Erythroblast (primary cell): ENCODE measurements at regions not wholly inside any gene's neighbourhood (a gene's known extent, or its start where the extent isn't known, plus 50 kb on each side); places are given as distances from the start of the nearest gene placed in this dataset.
A peak's percentile ranks its signal among the peaks of the same experiment; 100 is the strongest.

Experiments used
- DNase-seq, 2 experiments: peaks; one replicate each; lab custom pipeline; 2025; lab: John Stamatoyannopoulos, UW
- GATA1 ChIP-seq: IDR thresholded peaks from 2 replicates; pipeline ENCODE4 v1.6.1; 2011; ENCODE audit warnings: low read depth, mild to moderate bottlenecking, control low read depth, low read length, moderate library complexity
- POLR2A ChIP-seq: IDR thresholded peaks from 2 replicates; pipeline ENCODE4 v1.6.1; 2011; ENCODE audit warnings: mild to moderate bottlenecking, low read length

DNA sequence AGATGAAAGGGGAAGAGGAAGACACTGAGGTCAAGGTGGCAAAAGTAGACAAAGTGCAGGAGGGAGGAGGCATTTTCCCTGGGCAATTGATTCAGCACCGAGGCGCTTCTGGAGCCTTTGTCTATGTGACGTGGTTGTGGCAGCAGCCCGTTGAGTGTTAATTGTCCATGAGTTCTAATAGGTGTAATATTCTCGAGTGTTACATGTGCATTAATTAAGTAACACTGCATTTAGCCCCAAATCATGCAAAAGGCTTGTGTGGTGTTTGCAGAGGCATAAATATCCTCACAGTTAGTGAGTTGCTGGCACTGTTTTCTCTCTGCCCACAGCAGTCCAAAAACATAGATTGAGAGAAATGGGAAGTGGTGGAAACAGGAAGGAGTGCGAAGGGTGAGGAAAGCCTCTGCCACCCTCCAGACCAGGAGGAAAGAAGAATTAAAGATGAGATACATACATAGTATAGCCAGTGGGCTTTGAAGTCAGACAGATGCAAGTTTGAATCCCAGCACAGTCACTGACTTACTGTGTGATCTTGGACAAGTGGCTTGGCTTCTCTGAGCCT is 361.2 kb downstream of the MN1 start:
- TF ChIP-seq POLR2A (no peak), GATA1 (no peak)
- DNase-seq: no peak

DNA sequence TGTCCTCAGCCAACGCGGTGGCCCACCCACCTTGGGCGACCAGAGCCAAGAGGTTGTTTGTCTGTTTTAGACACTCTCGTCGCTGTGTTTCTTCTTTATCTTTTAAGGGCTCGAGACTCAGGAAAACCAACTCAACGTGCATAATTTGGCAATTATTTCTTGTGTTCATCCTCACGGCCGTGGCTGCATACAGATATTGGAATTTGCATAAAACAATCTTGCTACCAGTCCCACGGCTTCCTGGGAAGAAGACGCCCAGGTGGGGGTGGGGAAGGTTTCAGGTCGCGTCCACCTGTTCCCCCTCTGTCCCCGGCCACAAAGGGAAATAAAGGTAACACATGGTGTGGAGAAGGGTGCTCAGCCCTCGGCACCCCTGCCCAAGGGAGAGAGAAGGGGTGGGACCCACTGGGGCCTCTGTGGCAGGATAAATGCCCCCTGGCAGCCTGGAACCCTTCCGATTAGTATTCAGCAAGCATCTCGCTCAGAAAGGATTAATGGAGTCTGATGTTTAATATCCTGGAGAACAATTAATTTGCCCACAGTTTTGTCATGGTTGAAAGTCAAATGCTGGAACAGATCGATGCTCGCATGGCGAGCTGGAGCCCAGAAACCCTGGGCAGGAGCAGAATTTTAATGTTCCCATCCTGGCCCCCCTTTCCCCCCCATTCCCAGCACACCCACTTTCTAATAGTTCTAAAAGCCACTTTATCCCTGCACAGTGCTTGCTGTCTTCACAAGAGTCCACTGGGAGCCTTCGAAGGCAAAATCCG is 359.7 kb downstream of the MN1 start:
- no peak for TF ChIP-seq GATA1
- no peak for TF ChIP-seq POLR2A

DNA sequence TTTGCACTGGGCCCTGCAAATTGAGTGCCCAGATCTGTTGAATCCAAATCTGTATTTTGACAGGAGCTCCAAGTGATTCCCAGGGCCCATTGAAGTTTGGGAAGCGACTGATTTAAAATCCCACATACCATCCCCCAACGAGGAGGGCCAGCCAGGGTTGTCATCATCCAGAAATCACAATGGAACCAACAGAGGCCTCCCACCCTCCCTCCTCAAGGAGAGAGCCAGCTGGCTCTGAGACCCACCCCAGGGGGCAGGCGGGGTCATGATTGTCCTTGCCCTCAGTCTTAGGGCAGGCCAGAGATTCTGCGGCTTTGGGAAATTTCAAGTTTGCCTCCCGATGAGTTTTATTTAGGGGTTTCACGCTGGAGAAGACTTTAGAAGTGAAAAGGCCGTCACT is 358.2 kb downstream of the MN1 start:
- DNase-seq: no peak
- TF ChIP-seq GATA1 (no peak), POLR2A (no peak)

More for the DNA sequence above, 359.7 kb downstream of the MN1 start:
- DNase-seq: no peak

DNA sequence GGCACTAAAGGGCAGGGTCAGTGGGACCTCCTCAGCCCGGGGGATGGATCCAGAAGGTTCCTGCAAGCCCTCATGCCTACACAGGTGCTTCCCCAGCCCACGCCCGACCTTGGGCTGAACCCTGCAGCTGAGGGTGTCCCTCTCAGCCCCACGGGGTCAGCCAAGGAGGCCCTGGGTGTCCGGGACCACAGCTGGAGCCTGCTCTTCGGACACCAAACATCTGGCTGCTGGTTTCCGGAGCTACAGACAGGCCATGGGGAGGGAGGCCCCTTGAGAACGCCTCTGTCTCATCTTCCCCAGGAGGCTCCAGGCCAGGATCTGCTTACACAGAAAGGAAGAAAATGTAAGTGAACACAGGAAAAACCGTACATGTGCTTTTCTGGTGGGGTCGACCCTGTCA is 355.7 kb downstream of the MN1 start:
- no peak for DNase-seq
- no peak for TF ChIP-seq GATA1
- no peak for TF ChIP-seq POLR2A

DNA sequence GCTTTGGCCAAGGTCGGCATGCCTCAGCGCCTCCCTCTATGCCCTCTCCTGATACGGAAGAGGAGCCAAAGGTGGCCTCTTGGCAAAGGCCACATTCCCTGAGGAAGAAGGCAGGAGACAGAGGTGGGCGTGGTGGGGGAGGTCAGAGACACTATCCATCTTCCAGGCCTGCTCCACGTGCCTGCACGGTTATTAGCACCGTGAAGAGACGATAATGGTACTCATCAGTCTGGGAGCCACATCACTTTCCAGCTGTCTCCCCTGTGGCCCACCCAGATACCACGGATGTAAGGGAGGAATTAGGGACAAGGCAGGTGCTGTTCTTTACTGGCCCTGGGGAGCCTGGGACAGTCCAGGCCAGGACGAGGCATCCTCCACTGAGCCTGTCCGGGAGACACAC is 354.3 kb downstream of the MN1 start:
- no peak for TF ChIP-seq GATA1
- no peak for TF ChIP-seq POLR2A
- no peak for DNase-seq

DNA sequence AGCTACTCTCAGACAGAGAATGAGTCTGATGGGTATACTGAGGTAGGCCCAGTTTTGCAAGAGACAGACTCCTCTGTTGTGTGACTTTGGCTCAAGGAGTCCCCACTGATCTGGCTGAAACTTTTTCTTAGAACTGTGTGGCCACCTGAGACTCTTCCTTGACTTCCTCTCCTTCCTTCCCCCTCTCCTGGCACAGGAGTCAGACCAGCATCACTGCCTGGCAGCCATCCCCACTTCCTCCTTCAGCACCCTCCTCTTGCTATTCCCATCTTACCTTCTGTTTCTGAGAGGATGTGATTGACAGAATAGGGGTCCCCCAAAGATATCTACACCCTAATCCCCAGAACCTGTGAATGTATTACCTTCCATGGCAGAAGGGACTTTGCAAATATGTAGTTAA is 351.1 kb downstream of the MN1 start:
- no peak for DNase-seq
- no peak for TF ChIP-seq GATA1
- no peak for TF ChIP-seq POLR2A

DNA sequence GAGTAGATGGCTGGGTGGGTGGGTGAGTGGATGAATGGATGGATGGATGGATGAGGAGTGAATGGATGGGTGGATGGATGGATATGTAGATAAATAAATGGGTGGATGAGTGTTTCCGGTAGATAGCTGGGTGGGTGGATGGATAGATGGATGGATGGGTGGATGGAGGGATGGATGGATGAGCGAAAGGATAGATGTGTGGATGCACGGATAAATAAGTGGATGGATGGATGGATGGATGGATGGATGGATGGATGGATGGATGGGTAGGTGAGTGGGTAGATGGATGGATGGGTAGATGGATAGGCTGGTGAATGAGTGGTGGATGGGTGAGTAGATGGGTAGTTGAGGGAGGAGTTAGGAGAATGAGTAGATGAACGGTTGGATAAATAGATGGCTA is 349.3 kb downstream of the MN1 start:
- DNase-seq: no peak
- TF ChIP-seq GATA1 (no peak), POLR2A (no peak)

DNA sequence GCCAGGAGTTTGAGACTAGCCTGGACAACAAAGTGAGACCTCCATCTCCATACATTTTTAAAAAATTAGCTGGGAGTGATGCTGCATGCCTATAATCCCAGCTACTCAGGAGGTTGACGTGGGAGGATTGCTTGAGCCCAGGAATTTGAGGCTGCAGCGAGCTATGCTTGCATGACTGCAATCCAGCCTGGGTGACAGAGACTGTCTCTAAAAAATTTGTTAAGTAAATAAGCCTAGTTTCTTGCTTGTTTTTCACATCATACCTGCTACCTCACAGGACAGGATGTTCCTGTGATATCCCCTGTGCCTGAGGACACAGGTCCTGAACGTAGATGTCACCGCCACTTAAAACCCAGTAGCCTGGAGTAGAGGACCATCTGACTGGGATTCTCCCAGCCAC is 348.6 kb downstream of the MN1 start:
- TF ChIP-seq POLR2A (no peak), GATA1 (no peak)
- DNase-seq: no peak

DNA sequence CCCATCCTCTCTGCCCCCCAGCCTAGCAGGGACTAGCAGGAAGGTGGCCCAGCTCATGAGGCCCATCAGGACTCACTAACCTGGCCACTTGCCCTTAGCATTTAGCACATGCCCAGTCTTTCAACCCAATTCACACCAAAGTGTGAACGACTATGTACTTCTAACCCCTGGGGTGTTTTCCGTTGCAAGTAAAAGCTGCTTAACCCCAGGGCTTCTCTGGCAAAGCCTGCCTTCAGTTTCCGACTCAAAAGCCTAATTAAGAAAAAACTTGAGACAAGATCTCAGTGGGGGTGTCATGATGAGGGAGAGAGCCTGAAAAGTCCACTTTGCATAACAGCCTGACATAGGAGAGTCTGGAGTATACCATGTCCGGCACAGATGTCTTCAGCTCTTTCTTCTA is 347.8 kb downstream of the MN1 start:
- no peak for DNase-seq
- TF ChIP-seq POLR2A: no peak
- TF ChIP-seq GATA1: no peak

DNA sequence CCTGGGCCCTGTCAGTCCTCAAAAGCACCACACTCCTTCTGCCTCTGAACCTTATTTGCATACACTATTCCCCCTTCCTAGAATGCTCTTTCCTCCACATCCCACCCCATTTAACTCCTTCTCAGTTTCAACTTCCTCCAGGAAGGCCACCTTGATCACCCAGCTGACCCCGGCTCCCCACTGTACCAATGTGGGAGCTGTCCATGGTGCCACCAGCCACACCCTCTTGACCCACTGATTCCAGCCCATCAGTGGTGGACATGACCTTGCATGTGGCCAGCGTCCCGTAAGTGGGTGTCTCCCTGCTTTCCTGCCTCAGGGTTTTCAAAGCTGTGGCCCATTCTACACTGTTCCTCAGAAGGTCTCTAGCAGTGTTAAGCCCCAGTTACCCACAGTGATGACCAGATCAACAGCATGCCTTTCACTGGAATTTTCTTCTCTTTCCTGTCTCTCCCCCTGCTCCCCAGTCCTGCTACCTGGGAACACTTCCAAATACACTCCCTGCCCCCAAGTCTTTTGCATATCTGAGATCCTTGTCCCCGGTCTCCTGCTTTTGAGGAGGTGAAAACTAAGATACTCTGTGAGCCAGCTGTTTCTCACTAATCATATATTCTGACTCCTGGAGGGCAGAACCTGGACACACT is 346.6 kb downstream of the MN1 start:
- TF ChIP-seq GATA1: no peak
- no peak for TF ChIP-seq POLR2A
- DNase-seq: peak in 1 of 2 experiments; percentile 7

DNA sequence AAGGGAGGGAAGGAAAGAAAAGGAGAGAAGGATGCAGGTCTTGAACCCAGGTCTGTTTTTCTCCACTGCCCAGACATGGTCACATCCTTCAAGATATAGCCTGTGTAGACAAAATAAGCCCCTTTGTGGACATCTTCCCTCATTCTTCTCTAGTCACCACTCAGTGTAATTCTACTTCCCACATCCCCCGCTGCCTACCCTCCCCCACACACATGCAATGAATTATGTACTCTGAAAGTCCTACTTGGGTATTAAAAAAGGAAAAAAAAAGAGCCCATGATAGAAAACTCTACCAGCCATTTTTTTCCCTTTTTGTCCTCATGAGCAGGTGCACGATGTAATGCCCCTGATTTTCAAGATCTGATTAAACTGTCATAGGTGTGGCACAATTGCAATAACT is 346.0 kb downstream of the MN1 start:
- DNase-seq: no peak
- TF ChIP-seq POLR2A (no peak), GATA1 (no peak)

DNA sequence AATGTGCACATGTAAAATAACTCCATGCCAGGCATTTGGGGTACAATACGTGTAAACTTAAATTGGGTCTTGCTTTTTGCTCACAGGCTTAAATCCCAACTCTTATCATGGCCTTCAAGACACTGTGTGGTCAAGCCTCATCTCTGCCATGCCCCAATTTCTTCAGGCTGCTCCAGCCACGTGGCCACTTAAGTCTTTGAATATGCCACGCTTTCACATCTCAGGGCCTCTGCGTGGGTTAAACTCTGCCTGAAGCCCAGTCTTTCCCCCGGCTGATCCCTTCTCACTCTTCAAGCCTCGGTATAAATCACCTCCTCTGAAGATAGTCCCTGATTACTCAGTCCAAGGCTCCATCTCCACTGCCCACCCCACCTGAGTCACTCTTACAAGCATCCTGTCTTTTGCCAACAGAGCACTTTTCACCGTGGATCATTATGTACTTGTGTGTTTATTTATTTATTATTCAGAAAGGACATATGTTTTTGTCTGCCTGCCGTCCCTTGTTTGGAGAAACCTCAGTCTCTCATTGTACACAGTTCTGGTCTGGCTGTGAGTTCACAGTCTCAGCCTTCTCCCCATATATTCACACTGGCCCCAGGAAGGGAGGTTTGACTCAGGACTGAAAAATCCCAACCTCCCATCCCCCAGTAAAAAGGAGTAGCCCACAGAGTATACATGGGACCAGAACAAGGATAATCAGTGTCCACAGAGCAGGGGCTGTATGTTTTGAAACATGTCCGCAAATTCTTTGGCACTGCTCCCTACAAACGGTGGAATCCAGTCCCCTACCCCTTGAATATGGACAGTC is 344.7 kb downstream of the MN1 start:
- TF ChIP-seq POLR2A: no peak
- DNase-seq: no peak

DNA sequence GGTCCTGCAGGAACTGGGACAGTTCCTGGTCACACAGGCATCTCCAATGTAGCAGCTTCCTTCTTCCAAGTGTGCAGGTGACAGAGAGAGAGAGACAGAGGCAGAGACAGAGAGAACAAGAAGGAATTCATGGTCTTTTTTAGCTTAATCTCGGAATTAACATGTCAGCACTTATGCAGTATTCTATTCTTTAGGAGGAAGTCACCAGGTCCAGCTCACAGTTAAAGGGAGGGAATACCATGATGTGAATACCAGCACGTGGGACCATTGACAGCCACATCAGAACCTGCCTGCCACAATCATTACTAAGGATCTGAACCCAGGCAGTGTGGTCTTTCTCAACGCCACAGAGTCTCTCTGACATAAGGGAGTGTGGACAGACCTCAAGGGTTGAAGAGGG is 341.6 kb downstream of the MN1 start:
- no peak for DNase-seq
- TF ChIP-seq GATA1 (no peak), POLR2A (no peak)

DNA sequence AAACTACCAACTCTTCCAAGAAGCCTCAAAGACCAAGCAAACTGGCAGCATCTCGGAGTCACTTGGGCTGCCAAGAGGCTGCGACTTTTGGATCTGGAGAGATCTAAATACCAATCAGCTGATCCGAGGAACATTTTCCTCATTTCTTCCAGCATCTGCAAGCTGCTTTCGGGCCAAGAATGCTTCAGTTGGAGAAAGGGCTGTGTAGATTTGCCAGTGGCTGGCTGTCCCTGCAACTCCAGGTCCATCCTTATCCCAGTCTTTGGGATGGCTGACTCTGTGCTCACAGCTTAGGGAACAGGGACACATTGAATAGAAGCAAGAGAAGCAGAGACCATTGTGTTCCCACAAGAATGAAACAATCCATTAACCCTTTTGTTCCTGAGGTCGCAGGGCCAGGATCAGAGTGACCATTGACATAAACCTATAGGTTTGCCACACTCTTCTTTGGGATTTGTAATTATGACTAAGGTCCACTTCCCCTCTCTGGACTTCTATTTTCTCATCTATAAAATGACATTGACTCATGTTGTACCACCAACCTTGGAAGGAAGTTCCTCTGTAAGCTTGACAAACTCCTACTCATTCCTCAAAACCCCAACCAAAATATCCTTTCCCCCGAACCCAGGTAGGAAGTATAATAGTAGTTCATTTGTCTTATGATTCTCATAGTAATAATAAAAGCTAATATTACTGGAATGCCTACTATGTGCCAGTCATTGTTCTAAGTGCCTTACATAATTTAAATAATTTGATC is 340.8 kb downstream of the MN1 start:
- no peak for TF ChIP-seq POLR2A
- no peak for TF ChIP-seq GATA1
- DNase-seq: no peak
